ENCODE measurements at regions not wholly inside any gene's neighbourhood (a gene's known extent, or its start where the extent isn't known, plus 50 kb on each side); places are given as distances from the start of the nearest gene placed in this dataset.

DNA sequence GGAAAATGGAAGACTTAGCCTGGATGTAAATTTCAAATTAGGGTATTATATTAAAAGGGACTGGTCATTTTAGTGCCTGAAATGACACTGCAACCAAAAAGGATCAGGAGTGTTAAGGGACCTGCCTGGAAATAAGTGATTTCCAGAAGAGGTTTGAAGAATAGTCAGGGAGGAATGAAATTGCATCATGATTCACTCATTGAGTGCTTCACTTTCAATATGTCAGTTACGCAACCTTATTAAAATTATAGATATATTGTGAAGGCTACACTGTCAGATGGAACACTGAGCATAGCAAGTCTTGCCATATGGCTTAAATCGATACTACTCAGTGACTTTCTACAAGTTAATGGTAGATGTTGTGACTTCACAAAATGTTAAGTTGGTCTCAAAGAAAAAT, 275.2 kb upstream of the DPYD start:
- Mint-ChIP-seq H3K27ac (no peak overlapping the region), H3K27me3 (no peaks in the 10 kb centered on the region), H3K4me1 (no peaks in the 10 kb centered on the region), H3K9me3 (peaks cover 3 to 6% (median 6%) of the 10 kb centered on the region in 3 donors), H3K36me3 (no peaks in the 10 kb centered on the region), H3K4me3 (no peak overlapping the region)

DNA sequence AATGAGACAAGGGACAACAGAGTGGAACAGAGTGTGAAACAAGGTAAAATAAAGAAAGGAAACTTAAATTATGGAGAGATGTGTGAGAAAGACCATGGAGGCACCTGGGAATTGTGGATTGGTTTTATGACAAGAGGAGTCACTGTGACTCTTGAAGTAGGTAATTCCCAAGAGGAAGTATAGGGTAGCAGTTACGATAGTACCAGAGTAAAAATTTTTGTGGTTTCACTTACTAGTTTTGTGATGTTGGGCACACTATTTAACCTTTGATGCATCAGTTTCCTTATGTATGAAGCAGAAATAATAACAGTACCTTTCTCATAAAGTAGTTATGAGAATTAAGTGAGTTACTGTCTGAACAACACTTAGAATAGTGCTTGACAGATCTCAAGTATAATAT, 267.9 kb upstream of the DPYD start:
- Mint-ChIP-seq H3K27ac (no peak overlapping the region), H3K9me3 (peaks cover 0 to 4% (median 1%) of the 10 kb centered on the region in 3 donors), H3K4me3 (peak overlapping the region in 1 of 4 donors; percentile 4), H3K4me1 (no peaks in the 10 kb centered on the region), H3K36me3 (no peaks in the 10 kb centered on the region), H3K27me3 (no peaks in the 10 kb centered on the region)

DNA sequence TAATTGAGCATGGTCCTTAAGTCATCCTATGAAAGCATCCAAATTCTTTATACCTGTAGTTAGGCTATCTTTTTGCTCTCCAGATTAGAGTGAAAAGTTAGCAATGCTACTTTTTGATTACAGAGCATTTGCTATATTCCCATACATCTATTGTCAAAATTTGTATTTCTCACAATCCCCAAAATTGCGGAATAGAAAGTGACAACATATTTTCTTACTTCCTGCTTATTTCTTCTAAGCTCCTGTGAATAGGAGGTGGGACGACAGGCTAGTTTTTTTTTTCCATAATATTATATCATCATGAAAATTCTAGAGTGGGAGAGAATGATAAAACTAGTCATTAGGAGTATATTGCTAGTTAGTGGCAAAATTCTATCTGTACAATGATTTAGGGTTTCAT, 264.0 kb upstream of the DPYD start:
- Mint-ChIP-seq H3K27ac (no peak overlapping the region), H3K4me3 (no peak overlapping the region), H3K4me1 (no peaks in the 10 kb centered on the region), H3K9me3 (peaks cover 0 to 2% (median 0%) of the 10 kb centered on the region in 3 donors), H3K36me3 (no peaks in the 10 kb centered on the region), H3K27me3 (no peaks in the 10 kb centered on the region)

DNA sequence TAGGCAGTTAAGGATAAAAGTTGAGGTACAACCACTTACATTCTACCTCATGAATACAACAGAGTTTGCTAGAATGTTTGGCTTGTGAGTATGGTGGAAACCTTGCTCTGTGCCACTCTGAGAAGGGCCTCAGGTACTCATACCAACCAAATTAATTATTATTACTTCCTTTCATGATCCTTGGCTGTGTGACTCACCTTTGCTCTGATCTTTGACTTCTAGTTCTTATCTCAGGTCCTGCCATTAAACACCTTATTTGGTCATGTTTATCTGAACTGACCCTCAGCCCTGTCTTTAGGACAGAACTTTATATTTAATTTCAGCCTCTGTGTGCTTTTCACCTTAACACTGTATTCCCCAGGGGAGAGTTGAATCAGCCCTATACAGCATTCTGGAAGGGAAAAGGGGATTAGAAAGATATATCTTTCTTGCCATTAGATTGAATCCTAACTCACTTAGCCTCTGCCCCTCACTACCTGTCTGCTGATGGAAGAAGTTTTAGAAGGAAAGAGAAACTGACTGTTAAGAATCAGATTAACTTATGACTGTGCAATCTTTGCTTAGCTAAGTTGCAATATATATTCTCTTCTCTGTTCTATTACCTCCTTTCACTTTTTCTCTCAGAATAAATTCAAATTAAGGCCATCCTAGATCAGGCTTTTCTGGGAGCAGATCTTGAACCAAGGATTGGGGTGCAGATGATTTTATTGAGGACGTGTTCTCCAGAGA, 260.4 kb upstream of the DPYD start:
- H3K27me3 Mint-ChIP-seq, result no peaks in the 10 kb centered on the region
- H3K4me3 Mint-ChIP-seq, result no peak overlapping the region

DNA sequence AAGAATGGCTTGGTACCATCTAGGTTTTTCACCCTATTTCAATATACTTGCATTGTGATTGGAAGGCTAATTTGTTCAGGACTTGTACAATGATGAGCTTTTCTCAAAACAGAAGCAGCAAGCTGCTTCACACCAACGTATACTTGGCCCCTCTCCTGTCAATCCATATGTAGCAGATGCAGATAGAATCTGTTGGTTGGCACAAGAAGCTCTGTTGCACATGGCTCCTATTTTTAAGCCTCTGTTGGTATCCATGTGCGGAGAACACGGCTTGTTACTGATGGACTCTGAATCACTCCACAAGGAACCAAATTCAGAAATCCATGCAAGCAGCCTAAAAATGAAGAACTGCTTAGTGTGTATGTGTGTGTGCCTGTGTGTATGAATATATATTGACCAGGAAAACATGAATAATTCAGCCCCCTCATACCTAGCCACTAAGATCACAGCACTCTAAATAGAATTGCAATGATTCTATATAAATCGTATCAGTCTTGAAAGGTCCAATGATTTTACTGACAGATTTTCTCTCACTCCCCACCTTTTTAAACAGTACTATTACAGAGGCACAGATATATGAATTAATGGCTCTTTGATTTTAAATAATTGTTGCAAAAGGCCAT, 258.4 kb upstream of the DPYD start:
- H3K4me1 Mint-ChIP-seq, result no peaks in the 10 kb centered on the region
- H3K9me3 Mint-ChIP-seq, result peaks cover 0 to 5% (median 4%) of the 10 kb centered on the region in 3 donors
- H3K27me3 Mint-ChIP-seq, result no peaks in the 10 kb centered on the region
- no peaks in the 10 kb centered on the region for H3K36me3 Mint-ChIP-seq
- no peak overlapping the region for H3K27ac Mint-ChIP-seq
- no peak overlapping the region for H3K4me3 Mint-ChIP-seq

More for the DNA sequence above, 260.4 kb upstream of the DPYD start:
- no peaks in the 10 kb centered on the region for H3K36me3 Mint-ChIP-seq
- H3K9me3 Mint-ChIP-seq, result no peaks in the 10 kb centered on the region
- H3K27ac Mint-ChIP-seq, result no peak overlapping the region
- no peaks in the 10 kb centered on the region for H3K4me1 Mint-ChIP-seq

- Mint-ChIP-seq H3K4me1 (no peaks in the 10 kb centered on the region), H3K36me3 (peaks cover 2% of the 10 kb centered on the region), H3K27ac (no peak overlapping the region), H3K9me3 (peaks cover 0 to 7% (median 4%) of the 10 kb centered on the region in 3 donors), H3K27me3 (no peaks in the 10 kb centered on the region), H3K4me3 (no peak overlapping the region)
Measured at GRCh38 chr1:98177751-98178150, 256.9 kb upstream of the DPYD start.

- Mint-ChIP-seq H3K4me3 (no peak overlapping the region), H3K4me1 (no peaks in the 10 kb centered on the region), H3K27ac (no peak overlapping the region), H3K36me3 (peaks cover 2% of the 10 kb centered on the region), H3K27me3 (no peaks in the 10 kb centered on the region), H3K9me3 (peaks cover 0 to 7% (median 4%) of the 10 kb centered on the region in 3 donors)
Measured at GRCh38 chr1:98176936-98177335, 256.1 kb upstream of the DPYD start.

- Mint-ChIP-seq H3K9me3 (peaks cover 0 to 7% (median 4%) of the 10 kb centered on the region in 3 donors), H3K27me3 (no peaks in the 10 kb centered on the region), H3K36me3 (peaks cover 2% of the 10 kb centered on the region), H3K4me1 (no peaks in the 10 kb centered on the region), H3K27ac (no peak overlapping the region), H3K4me3 (no peak overlapping the region)
Measured at GRCh38 chr1:98176414-98176813, 255.6 kb upstream of the DPYD start.

DNA sequence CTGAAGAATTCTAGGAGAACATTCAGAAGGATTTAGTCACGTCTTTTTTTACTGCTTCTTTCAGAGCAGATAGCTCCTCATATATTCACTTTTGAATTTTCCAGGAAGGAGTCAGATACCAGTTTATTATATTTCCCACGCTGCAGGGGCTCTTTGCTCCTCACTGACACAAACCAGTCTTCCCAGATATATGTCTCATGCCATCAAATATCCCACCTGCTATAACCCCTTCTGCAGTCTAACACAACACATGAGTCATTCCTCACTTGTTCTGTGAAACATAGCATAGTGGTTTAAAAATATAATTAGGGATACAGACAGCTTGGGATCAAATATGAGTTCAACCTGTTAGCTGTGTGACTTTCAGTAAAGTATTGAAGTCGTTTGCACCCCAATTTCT, 251.7 kb upstream of the DPYD start:
- Mint-ChIP-seq H3K27me3 (no peaks in the 10 kb centered on the region), H3K4me3 (no peak overlapping the region), H3K9me3 (peaks cover 0 to 7% (median 4%) of the 10 kb centered on the region in 3 donors), H3K36me3 (peaks cover 3% of the 10 kb centered on the region), H3K4me1 (no peaks in the 10 kb centered on the region), H3K27ac (no peak overlapping the region)

GRCh38 chr1:98172022-98172421, 251.2 kb upstream of the DPYD start:
- peaks cover 0 to 7% (median 4%) of the 10 kb centered on the region in 3 donors for H3K9me3 Mint-ChIP-seq

GRCh38 chr1:98164509-98164908, 243.7 kb upstream of the DPYD start:
- no peaks in the 10 kb centered on the region for H3K27me3 Mint-ChIP-seq
- H3K36me3 Mint-ChIP-seq, result peaks cover 2% of the 10 kb centered on the region
- peaks cover 0 to 2% (median 0%) of the 10 kb centered on the region in 3 donors for H3K9me3 Mint-ChIP-seq
- H3K27ac Mint-ChIP-seq, result no peak overlapping the region
- H3K4me1 Mint-ChIP-seq, result no peaks in the 10 kb centered on the region
- no peak overlapping the region for H3K4me3 Mint-ChIP-seq

More at GRCh38 chr1:98172022-98172421, 251.2 kb upstream of the DPYD start:
- Mint-ChIP-seq H3K4me3 (no peak overlapping the region), H3K27me3 (no peaks in the 10 kb centered on the region), H3K27ac (no peak overlapping the region), H3K36me3 (peaks cover 3% of the 10 kb centered on the region), H3K4me1 (no peaks in the 10 kb centered on the region)

- H3K9me3 Mint-ChIP-seq, result peaks cover 0 to 10% (median 0%) of the 10 kb centered on the region in 3 donors
- H3K27me3 Mint-ChIP-seq, result no peaks in the 10 kb centered on the region
- no peaks in the 10 kb centered on the region for H3K36me3 Mint-ChIP-seq
- H3K4me3 Mint-ChIP-seq, result no peak overlapping the region
- no peak overlapping the region for H3K27ac Mint-ChIP-seq
- H3K4me1 Mint-ChIP-seq, result no peaks in the 10 kb centered on the region
Measured at GRCh38 chr1:98157524-98158313, 236.9 kb upstream of the DPYD start.

- Mint-ChIP-seq H3K9me3 (peaks cover 0 to 23% (median 2%) of the 10 kb centered on the region in 3 donors), H3K4me3 (no peak overlapping the region), H3K27me3 (no peaks in the 10 kb centered on the region)
Measured at GRCh38 chr1:98147280-98147679, 226.4 kb upstream of the DPYD start.

GRCh38 chr1:98145655-98146054, 224.8 kb upstream of the DPYD start:
- no peaks in the 10 kb centered on the region for H3K4me1 Mint-ChIP-seq
- H3K36me3 Mint-ChIP-seq, result no peaks in the 10 kb centered on the region

More at GRCh38 chr1:98147280-98147679, 226.4 kb upstream of the DPYD start:
- Mint-ChIP-seq H3K36me3 (no peaks in the 10 kb centered on the region), H3K27ac (no peak overlapping the region), H3K4me1 (no peaks in the 10 kb centered on the region)

DNA sequence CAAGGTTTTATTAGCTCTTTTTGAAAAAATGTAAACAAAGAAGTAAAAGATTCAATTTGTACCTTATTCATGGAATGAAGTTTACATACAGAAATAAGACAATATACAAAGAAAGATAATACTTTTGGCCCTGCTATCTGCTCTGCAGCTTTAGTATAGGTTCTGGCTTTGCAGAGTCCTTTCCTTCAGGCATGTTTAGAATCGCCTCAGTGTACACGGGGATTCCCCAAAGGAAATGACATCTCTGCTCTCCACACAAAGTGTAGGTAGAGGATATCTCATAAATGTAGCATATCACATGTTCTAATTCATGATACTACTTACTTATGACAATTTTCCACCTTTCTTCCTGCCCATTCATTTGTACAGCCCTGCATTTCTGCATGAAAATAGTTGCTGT, 222.6 kb upstream of the DPYD start:
- Mint-ChIP-seq H3K4me1 (no peaks in the 10 kb centered on the region), H3K27ac (no peak overlapping the region), H3K4me3 (no peak overlapping the region), H3K27me3 (no peaks in the 10 kb centered on the region), H3K9me3 (no peaks in the 10 kb centered on the region), H3K36me3 (no peaks in the 10 kb centered on the region)

More at GRCh38 chr1:98145655-98146054, 224.8 kb upstream of the DPYD start:
- Mint-ChIP-seq H3K27me3 (no peaks in the 10 kb centered on the region), H3K9me3 (peaks cover 0 to 12% (median 2%) of the 10 kb centered on the region in 3 donors), H3K27ac (no peak overlapping the region), H3K4me3 (no peak overlapping the region)

All from IgD-negative memory B cell (primary cell).